ENCODE measurements at regions not wholly inside any gene's neighbourhood (a gene's known extent, or its start where the extent isn't known, plus 50 kb on each side); places are given as distances from the start of the nearest gene placed in this dataset.

DNA sequence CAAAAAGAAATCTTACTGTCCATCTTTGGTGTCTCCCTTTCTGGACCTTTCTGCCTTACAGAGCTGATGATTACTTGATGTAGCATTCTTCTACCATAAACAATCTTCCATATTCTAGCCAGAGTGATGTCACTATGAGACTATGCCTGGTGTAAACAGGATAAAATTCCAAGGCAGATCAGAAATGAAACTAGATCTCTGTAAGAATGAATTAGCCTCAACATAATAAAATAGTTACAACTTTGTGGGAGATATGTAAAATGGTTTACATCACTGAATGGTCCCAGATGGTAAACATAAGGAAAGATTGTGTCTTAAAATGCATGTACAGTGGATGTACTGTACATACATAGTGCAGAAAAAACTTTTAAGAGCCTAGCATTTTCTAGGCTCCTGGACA is 112.3 kb upstream of the ZNF521 start:
- TF ChIP-seq POLR2A (IDR thresholded peaks at IDR 0.05) = no peak
- TF ChIP-seq, protein P1, sequence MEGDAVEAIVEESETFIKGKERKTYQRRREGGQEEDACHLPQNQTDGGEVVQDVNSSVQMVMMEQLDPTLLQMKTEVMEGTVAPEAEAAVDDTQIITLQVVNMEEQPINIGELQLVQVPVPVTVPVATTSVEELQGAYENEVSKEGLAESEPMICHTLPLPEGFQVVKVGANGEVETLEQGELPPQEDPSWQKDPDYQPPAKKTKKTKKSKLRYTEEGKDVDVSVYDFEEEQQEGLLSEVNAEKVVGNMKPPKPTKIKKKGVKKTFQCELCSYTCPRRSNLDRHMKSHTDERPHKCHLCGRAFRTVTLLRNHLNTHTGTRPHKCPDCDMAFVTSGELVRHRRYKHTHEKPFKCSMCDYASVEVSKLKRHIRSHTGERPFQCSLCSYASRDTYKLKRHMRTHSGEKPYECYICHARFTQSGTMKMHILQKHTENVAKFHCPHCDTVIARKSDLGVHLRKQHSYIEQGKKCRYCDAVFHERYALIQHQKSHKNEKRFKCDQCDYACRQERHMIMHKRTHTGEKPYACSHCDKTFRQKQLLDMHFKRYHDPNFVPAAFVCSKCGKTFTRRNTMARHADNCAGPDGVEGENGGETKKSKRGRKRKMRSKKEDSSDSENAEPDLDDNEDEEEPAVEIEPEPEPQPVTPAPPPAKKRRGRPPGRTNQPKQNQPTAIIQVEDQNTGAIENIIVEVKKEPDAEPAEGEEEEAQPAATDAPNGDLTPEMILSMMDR (IDR thresholded peaks at IDR 0.05) = no peak

Data from uterus (tissue), 2 donors.